ENCODE measurements at regions not wholly inside any gene's neighbourhood (a gene's known extent, or its start where the extent isn't known, plus 50 kb on each side); places are given as distances from the start of the nearest gene placed in this dataset.

DNA sequence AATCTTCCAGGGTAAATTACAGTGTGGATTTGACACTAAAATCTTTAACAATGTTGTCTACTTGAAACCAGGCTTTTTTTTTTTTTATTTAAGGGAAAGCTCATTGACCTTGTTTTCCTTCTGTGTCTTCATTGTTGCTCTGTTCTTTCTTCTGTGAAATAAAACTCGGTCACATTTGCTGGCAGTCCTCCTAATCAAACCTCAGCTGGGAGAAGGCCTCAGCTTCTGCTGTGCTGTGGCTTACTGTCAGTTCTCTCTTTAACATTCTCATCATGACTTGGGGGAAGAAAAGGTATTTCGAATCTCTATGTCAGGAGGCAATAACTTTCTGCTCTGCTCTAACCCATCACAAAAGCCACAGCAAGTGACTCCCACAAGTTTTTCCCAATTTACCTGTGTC lies 268.9 kb downstream of the ZNF608 start:
- TF ChIP-seq GATA2 (IDR thresholded peaks at IDR 0.05; ENCODE audit: low read depth, low read length) = no peak
- no peak for TF ChIP-seq GATA3 (IDR thresholded peaks at IDR 0.05; ENCODE audit: low read depth, low read length)

All from SH-SY5Y (cell line).